ENCODE measurements at regions not wholly inside any gene's neighbourhood (a gene's known extent, or its start where the extent isn't known, plus 50 kb on each side); places are given as distances from the start of the nearest gene placed in this dataset.

DNA sequence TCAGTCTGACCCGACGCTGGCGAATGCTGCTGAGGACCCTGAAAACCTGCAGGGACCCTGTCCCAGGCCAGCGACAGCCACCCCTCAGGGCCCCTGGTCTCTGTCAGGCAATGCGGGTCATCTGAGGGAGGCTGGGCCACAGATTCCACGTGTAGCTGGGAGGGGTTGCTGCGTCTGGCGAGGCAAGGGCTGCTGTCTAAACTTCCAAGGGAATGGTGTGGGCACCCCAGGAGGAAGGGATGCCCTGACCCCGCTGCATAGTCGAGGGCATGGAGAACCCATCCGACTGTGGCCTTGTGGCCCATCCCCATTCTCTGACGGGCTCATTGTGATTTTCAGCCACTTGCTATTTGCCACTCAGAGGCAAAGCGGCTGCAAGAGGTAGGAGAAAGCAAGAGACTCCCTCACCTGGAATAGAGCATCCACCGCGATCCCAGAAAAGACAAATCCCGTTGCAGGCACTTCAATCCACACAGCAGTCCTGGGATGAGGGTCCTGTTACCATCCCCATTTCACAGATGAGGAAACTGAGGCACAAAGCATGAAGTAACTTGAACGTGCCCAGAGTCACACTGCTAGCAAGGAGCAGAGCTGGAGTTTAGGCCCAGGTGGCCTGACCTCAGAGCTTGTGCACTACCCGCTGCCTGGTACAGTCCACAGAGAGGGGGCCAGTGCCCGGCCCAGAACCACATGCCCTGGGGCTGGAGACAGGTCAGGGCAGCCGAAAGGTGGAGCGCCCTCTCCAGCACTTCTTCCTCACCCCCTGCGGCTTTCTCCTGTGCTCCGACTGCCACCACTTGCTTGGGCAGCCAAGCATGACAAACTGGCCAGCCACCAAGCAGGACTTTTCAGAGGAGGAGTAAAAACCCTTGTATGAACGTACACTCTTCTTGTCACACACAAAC lies 163.8 kb upstream of the KLF14 start:
- FAIRE-seq, result no peak

DNA sequence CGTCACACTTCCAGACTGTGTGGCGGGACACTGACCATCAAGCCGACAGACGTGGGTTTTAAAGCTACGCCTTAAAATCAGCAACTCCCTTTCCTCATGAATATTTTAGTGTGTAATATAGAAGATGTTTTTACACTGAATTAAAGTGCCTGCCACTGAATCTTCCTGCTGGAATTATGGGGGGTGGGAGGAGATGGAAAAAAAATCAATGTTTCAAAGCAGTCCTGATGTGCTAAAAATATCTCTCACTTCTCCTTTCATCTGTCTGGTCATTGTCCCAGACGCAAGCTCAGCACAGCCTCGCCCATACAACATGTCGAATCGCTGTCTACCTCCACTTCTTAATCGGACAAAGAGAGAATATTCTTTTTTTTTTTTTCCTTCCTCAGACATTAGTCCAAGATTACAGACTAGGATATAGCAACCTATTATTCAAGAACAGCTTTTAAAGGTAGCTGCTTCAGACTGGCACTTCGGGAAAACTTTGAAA lies 165.1 kb upstream of the KLF14 start:
- FAIRE-seq, result no peak

DNA sequence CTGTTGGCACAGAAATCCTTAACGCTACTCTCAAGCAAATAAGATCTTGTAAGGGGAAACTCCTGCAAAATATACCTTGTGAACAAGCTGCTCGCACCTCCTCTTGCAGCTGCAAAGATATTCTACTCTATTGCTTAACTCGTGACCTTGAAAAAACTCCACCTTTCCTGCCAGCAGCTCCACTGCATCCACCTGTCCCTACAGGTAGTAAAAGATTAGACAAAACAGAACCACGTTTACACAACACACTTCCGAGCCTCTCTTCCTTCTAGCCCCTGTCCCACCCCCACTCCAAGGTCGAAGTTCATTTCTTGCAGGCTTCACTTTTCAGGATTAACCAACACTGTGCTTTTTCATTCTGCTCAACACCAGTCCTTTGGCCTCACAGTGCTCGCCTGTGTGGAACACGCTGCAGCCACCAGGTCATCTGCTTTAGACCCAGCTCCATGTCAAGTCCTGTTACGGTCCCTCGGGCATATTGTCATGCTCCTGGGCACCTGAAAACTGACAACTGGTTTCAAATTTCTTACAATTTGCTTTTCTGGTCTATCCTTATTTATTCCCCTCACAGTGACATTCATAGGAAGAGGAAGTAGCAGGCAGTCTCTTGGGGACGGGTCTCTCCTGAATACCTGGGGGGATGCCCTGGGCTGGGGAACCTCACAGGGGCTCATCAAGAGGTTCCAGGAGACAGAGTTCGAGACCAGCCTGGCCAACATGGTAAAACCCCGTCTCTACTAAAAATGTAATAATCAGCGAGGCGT lies 165.8 kb upstream of the KLF14 start:
- no peak for FAIRE-seq

DNA sequence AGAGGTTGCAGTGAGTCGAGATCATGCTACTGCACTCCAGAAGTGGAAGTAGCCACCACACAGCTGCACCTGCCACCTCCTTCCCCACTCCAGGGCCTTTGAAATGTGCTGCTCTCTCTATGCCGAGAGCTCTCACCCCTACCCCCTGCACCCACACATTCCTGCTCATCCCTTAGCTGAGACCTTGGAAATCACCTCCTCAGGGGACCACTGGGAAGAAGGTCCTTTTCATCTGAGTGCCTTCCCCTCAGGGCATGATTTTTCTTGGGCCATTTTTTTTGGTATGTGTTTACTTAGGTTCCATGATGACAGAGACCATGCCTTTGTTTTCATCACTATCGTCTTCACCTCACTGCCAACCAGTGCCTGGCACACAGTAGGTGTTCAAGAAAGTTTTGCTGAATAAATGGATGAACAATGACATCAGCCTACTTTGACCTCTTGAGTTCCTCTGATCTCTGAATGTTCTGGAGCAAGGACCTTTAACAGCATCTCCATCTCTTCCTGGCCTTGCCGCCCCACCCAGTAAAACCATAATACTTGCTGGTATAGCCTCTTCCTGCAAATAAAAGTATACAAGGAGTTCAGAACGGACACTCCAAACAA lies 166.6 kb upstream of the KLF14 start:
- FAIRE-seq, result no peak

DNA sequence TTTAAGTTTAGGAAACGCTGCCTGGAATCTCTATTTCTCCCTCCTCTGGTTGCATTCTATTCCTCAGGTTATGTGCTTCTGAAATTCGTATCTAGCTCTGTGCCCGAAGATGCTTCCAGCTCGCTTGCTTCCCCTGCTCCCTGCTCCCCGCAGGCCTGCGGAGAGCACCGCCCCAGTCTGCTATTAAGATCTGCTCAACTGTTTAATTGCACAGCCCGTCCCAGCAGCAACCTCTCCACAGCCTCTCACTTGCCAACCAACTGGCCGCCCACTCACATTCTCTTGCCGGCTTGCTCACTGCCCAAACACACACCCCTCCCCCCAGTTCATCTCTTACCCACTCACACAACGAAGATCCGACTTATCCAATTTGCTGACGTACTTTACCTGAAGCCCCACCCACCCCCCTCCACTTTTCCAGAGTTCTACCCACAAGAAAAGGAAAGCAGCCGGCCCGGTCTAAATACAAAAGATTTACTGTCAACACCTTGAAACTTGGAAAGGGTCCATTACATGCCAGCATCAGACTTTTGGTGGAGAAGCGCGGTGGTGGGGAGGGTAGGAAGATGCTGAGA lies 167.3 kb upstream of the KLF14 start:
- FAIRE-seq, result no peak

DNA sequence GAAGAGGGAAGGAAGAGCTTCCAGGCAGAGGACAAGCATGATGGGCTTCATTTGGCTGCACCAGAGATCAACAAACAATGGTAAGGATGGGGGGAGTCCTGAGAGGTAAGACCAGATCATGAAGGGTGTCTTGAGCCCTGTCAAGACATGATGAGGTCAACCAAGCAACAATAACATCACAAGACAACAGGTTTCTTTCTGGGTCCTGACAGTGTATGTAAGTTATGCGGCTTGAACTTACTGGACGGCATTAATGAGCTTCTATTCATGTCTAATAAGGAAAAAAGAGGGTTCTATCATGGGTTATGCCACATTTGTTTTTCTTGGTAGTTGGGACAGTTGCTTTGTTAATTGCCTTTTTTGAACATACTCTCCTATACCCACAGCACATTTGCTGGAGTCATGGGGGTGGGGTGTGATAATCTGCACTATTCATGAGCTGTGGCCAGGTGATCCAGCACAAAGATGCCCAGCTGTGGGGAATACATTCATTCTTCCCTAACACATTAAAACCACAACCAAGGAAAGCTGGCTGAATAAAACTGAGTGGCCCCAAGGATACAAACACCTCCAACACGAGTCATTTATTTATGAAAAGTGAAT lies 168.8 kb upstream of the KLF14 start:
- no peak for FAIRE-seq

DNA sequence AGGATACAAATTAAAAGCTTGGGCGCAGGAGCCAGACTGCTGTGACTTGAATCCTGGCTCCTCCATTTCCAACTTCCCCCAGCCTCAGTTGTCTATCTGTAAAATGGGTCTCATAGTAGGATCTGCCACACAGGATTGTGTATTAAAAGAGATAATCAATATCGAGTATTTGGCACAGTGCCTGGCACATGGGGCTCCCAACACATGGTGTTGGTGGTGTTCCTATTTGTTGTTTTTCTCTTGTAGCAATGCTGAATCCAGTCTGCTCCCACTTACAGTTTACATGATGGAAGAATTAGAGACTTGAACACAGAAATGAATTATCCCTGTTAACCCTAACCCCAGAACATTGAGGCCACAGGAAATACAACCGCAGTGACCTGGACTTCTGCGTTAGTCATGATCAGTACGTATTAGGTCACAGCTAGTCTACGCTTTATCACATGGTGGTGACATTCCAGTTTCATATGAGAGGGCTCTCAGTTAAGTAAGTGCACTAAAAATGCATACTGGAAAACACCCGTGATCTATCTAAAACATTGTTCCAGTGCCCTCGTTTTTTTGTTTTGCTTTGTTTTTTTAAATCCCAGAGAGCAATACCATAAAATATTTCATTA lies 169.5 kb upstream of the KLF14 start:
- FAIRE-seq, result no peak

DNA sequence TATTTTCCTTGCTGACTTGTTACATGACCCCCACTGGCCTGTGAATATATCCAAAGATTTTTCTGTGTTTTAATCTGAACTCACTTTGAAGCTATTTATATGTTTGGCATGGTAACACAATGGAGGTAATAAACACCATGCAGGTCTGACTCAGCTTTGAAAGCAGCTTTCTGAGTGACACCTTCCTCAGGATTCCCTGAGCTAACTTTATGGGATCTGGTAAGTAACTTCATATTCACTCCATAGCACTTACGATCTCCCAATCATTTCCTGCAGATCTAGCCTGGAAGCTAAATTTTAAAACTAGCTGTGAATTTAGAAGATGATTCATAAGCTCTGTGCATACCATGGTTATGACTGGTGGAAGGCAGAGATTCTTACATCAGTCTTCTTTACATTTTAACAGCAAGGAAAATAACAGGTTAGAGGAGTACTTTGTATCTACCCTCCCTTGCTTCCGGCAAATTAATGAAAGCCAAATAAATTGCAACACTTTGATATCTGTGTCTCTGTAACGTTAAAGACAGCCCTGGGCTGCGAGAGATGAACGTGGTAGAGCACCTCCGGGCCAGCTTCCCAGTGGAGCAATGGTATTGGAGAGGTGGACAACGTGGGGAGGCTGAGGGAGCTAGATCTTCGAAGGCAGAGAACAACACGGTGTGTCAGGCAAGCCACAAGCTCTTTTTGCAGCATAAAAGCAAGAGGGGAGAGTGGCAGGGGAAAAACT lies 170.2 kb upstream of the KLF14 start:
- FAIRE-seq, result no peak

DNA sequence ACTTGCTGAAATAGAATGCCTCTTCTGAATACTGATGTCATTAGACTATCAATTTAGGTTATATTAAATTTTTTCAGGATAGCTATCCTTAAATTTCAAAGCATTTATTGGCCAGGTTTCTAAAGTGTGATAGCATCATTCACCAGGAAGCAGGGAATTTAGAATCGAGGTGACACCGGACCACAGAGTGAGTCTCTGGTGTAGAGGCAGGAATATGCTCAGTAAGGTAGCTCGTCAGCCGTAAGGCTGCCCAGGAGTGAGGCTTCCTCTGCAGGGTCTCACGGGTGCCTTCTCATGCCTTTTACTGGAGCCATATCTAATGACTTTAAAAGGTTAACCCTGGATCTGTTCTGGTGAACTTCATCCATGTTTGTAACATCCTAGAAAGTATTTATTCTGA lies 170.8 kb upstream of the KLF14 start:
- FAIRE-seq, result no peak

DNA sequence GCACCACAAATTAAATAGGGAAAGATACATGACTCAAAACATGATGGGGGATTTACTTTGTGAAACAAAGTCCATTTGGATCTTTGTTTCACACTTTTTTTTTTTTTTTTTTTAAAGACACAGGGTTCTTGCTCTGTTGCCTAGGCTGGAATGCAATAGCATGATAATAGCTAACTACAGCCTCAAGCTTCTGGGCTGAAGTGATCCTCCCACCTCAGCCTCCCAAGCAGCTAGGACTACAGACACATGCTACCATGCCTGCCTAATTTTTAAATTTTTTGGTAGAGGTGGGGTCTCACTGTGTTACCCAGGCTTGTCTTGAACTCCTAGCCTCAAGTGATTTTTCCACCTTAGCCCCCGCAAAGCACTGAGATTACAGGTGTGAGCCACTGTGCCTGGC lies 172.6 kb upstream of the KLF14 start:
- no peak for FAIRE-seq

DNA sequence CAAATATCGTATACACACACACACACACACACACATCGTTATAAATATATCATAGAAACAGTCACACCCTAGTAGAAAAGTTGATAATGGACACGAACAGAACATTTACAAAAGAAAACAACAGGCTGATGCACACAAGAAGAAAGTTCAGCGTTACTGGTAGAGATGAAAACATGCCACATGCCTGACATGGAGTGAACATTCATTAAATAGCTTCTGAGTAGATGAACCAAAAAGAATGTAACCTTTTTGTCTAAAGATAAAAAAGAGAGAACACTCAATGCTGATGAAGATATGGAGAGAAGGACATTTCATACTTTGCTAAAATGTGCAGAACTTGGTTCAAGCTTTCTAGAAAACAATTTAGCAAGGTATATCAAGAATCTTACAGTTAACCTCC lies 173.4 kb upstream of the KLF14 start:
- FAIRE-seq, result no peak

DNA sequence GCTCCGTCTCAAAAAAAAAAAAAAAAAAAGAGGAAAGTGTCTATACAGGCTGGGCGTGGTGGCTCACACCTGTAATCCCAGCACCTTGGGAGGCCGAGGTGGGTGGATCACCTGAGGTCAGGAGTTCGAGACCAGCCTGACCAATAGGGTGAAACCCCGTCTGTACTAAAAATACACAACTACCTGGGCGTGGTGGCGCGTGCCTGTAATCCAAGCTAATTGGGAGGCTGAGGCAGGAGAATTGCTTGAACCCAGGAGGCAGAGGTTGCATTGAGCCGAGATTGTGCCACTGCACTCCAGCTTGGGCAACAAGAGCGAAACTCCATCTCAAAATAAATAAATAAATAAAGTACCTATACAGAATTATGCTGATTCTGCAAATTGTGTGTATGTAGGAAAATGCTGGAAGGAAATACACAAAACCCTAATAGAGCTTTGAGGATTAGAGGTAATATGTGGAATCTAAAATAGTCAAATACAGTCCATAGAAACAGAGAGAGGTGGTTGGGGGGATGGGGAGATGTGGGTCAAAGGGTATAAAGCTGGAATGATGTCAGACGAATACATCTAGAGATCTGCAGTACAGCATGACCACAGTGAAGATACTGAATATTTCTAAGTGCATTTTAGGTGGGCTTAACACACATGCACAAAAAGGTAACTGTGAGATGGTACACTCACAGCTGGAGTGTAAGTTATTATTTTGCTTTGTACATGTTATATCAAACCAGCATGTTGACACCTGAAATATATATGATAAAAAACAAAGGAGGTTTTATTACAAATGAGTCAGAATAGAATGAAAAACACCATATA lies 174.5 kb upstream of the KLF14 start:
- no peak for FAIRE-seq

DNA sequence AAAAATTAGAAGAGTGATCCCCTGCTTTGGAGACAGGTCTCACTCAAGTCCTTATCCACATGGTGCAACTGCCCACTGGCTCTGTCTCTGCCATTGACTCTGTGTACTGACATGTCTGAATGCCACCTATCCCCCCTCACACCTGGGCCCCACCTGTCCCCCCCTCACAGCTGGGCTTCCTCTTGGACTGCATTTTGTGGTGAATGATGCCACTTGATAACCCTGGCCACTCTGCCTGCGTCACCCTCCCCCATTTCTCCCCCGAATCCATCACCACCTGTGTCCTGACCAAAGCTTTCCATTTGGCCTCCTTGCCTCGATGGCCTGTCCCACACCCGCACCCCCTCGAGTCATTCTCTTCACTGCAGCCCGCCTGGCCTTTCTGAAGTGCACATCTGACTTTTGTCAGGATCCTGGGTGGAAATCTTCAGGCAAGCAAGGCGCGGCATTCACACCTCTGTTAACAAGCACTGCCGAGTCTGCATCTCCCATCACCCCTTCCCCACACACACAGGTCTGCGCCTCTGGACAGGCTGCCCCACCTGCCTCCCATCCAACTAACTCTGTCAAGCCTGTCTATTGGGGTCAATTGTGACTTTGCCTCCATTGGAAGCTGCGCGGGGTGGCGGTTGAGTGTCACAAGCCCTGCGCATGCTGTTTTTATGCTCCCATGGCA lies 175.3 kb upstream of the KLF14 start:
- no peak for FAIRE-seq

DNA sequence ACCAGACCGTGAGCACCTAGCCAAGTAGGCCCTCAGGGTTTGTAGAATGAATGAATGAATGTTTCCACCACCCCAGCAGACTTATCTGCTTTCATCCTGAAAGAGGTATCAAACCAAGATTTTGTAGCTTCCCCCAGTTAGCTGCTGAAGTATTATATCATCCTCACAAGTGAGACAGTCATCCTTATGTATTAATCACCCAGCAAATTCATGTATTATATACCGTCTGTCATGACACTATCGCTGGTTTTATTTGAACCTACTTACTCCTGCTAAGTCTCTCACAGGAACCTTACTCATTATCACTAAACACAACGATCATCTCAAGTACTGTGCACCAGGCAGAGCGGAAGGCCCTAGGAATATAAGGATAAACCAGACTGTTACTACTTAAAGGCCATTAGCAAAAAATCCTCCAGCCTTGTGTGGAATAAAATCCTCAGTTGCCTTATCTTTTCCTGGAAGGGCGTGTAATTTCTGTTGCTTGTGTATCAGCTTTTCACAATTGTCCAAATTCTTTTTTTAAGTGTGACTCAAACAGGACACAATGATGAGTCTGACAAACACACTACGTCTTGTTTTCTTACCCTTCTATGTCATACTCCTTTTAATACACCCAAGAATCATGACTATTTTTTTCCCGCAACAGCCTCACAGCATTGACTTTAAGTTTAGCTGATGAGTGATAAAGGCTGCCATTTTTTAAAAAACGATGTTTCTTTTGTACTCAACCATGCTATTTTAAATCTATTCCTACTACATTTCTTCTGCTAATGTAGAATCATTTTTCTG lies 176.1 kb upstream of the KLF14 start:
- no peak for FAIRE-seq

DNA sequence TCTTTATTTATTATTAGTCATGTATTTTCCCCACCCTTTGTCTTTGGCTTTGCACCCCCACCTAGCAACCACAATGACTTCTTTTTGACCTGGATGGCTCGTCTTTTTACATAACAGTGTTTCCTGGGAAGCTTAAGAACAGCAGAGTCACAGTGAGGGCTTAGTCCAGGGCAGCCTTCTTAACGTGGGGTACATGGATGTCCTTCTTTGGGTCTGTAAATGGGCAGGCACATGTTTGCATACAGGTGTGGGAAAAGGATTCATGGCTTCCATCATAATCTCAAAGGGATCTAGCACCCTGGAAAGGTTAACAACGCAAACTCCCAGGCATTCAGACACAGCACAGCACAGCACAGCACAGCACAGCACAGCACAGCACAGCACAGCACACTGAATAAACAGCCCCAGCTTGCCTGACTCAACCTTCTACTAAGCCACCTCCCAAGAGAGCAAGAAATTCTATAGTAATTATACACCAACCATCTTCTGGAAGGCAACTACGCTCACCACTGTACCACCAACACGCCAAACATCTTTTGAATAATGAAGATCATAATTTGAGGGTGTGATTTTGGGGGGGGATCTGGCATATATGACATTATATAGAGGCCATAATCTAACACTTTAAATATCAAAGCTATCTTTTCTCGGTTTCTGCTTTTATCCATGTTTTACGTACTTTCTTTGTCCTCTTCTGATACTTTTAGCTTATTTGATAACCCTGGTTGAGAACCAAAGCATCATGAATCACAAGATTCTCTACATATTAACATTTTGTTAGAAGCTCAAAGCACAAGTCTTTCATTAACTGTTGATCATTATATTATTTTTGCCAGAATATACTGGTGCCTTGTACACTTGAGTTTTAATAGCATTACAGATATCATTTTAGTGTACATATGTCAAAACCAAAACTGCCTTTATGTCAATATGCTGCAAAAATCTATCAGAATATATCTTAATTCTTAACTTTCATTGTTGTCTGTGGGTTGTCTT lies 177.2 kb upstream of the KLF14 start:
- FAIRE-seq, result no peak

DNA sequence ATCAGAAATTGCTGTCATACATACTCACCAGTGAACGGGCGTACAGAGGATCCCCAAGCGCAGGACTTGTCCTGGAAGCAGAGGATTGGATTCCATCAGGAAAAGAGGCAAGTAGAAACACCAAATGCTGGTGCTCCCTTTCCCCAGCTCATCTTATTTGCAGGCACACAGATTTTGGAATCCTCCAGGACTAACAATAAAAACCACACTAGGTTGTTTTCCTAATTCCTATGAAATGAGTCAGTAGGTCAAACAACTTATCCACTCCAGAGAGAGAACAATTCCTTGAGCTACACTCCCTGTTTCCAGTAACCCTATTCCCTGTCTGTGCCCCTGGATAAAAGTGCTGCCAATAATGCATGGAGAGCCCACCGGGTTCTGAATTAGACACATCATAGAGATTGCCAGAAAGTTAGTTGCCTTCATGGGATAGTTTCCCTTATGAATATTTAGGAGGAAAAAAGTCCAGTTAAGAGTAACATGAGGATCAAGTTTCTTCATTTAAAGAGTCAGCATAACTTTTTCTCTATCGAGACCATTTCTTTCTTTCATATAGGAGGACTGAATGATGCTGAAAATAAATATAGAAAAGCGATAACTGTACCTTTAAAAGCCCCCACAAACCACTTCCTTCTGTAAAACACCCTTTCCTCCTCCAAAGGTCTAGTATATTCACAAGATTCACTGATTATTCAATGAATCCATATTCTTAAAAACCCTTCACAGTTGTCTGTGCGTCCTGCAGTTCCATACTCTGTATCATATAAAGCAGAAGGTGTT lies 178.3 kb upstream of the KLF14 start:
- no peak for FAIRE-seq
